ENCODE measurements at regions not wholly inside any gene's neighbourhood (a gene's known extent, or its start where the extent isn't known, plus 50 kb on each side); places are given as distances from the start of the nearest gene placed in this dataset.

- TF ChIP-seq POLR2A (IDR thresholded peaks at IDR 0.05; ENCODE audit: low read length) (no peak), GATA1 (IDR thresholded peaks at IDR 0.05; ENCODE audit: low read depth, low read length) (no peak)
Measured at GRCh38 chr2:82789851-82790205, 1669.3 kb downstream of the SUCLG1 start.
